ENCODE measurements at regions not wholly inside any gene's neighbourhood (a gene's known extent, or its start where the extent isn't known, plus 50 kb on each side); places are given as distances from the start of the nearest gene placed in this dataset.

DNA sequence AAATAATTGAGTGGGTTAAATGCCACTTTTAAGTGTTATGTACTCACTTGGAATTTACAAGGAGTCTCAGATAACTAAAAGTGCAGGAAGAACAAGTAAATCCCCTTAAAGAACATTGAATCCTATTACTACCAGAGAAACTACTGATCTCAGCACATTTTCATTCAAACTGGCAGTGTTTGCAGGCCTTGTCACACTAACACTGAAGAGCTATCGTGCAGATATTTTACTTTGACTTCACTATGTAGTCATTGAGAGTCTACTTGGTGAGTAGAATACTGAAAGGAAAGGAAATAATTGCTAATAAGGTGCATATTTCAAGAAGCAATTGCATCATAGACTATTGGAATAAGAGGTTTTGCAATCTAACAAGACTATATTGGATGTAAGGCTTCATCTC, 721.4 kb upstream of the CBLB start:
- TF ChIP-seq, protein P1, sequence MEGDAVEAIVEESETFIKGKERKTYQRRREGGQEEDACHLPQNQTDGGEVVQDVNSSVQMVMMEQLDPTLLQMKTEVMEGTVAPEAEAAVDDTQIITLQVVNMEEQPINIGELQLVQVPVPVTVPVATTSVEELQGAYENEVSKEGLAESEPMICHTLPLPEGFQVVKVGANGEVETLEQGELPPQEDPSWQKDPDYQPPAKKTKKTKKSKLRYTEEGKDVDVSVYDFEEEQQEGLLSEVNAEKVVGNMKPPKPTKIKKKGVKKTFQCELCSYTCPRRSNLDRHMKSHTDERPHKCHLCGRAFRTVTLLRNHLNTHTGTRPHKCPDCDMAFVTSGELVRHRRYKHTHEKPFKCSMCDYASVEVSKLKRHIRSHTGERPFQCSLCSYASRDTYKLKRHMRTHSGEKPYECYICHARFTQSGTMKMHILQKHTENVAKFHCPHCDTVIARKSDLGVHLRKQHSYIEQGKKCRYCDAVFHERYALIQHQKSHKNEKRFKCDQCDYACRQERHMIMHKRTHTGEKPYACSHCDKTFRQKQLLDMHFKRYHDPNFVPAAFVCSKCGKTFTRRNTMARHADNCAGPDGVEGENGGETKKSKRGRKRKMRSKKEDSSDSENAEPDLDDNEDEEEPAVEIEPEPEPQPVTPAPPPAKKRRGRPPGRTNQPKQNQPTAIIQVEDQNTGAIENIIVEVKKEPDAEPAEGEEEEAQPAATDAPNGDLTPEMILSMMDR (conservative IDR thresholded peaks at IDR 0.05): no peak
- no peak for TF ChIP-seq ZFX (IDR thresholded peaks at IDR 0.05)
